IMR-90 (cell line): ENCODE measurements at regions not wholly inside any gene's neighbourhood (a gene's known extent, or its start where the extent isn't known, plus 50 kb on each side); places are given as distances from the start of the nearest gene placed in this dataset.

Experiments used
- ATAC-seq: fragments of 200-7000 bp; cut with Tn5 transposase; 2 replicates; pipeline ENCODE4 v1.9.1; 2020; ENCODE audit warnings: low read depth, mild to moderate bottlenecking, moderate library complexity
- BruUV-seq: library from RNA; stranded (reverse); fragments of 400-500 nt; replicated peaks from 2 replicates; lab custom pipeline; 2021; lab: Mats Ljungman, UMichigan
- CTCF ChIA-PET: fragments of 300-600 bp; formaldehyde crosslinking; extraction: SDS; loops from one replicate; lab custom pipeline; 2021; ENCODE audit warnings: antibody characterized with exemption; lab: Yijun Ruan, JAX
- POLR2A ChIA-PET: fragments of 300-600 bp; sonication (Branson Sonifier 250); formaldehyde crosslinking; loops from one replicate; lab custom pipeline; 2022; ENCODE audit warnings: antibody characterized with exemption; ENCODE audit not compliant: unreplicated experiment; lab: Charles Lee
- DNase-seq: peaks from one replicate; pipeline ENCODE4 v3.0.0; 2013
- H2AFZ ChIP-seq: replicated peaks from 2 replicates; pipeline ENCODE3; 2013; ENCODE audit warnings: low read length, mild to moderate bottlenecking; ENCODE audit not compliant: poor library complexity
- H2AK5ac ChIP-seq: 2 replicates; pipeline ENCODE4 v1.6.1; 2013; ENCODE audit warnings: low read depth, low read length, inconsistent platforms
- H2AK9ac ChIP-seq: replicated peaks from 2 replicates; pipeline ENCODE3; 2013; ENCODE audit warnings: mild to moderate bottlenecking, low read depth, low read length, moderate library complexity; ENCODE audit not compliant: poor library complexity
- H2BK120ac ChIP-seq: 2 replicates; pipeline ENCODE4 v1.6.1; 2013; ENCODE audit warnings: low read depth, low read length, inconsistent platforms
- H2BK15ac ChIP-seq: 3 replicates; pipeline ENCODE4 v1.6.1; 2013; ENCODE audit warnings: low read depth, low read length, inconsistent platforms
- H2BK20ac ChIP-seq: 2 replicates; pipeline ENCODE4 v1.6.1; 2013; ENCODE audit warnings: low read depth, mild to moderate bottlenecking, inconsistent platforms, low read length, moderate library complexity
- H2BK5ac ChIP-seq: 2 replicates; pipeline ENCODE4 v1.6.1; 2013; ENCODE audit warnings: mild to moderate bottlenecking, low read depth, low read length, inconsistent platforms; ENCODE audit not compliant: poor library complexity, severe bottlenecking
- H3K14ac ChIP-seq: replicated peaks from 2 replicates; pipeline ENCODE4 v1.6.1; 2013; ENCODE audit warnings: low read depth, low read length, inconsistent platforms
- H3K18ac ChIP-seq: 2 replicates; pipeline ENCODE4 v1.6.1; 2013; ENCODE audit warnings: low read depth, low read length, control low read depth
- H3K23ac ChIP-seq: 2 replicates; pipeline ENCODE4 v1.6.1; 2013; ENCODE audit warnings: low read depth, low read length, inconsistent platforms
- H3K27ac ChIP-seq: 2 replicates; pipeline ENCODE4 v1.5.1; 2013; ENCODE audit warnings: mild to moderate bottlenecking, control low read depth, low read length; ENCODE audit not compliant: insufficient read depth
- H3K27me3 ChIP-seq: 2 replicates; pipeline ENCODE4 v1.6.1; 2013; ENCODE audit warnings: low read length; ENCODE audit not compliant: control insufficient read depth, insufficient read depth
- H3K36me3 ChIP-seq: 2 replicates; pipeline ENCODE4 v1.6.1; 2013; ENCODE audit warnings: low read length, mixed read lengths; ENCODE audit not compliant: control insufficient read depth, insufficient read depth
- H3K4ac ChIP-seq: 2 replicates; pipeline ENCODE4 v1.6.1; 2013; ENCODE audit warnings: low read depth, low read length, inconsistent platforms
- H3K4me1 ChIP-seq: 2 replicates; pipeline ENCODE4 v1.6.1; 2013; ENCODE audit warnings: low read length, mixed read lengths; ENCODE audit not compliant: control insufficient read depth, insufficient read depth
- H3K4me2 ChIP-seq: 2 replicates; pipeline ENCODE4 v1.6.1; 2013; ENCODE audit warnings: low read depth, mild to moderate bottlenecking, control low read depth, low read length, moderate library complexity
- H3K4me3 ChIP-seq: 2 replicates; pipeline ENCODE4 v1.5.1; 2013; ENCODE audit warnings: low read depth, mild to moderate bottlenecking, control low read depth, low read length, moderate library complexity; ENCODE audit not compliant: insufficient read depth
- H3K56ac ChIP-seq: 2 replicates; pipeline ENCODE4 v1.6.1; 2013; ENCODE audit warnings: low read length, inconsistent platforms; ENCODE audit not compliant: insufficient read depth; ENCODE audit errors: extremely low read depth
- H3K79me1 ChIP-seq, 2 experiments: 2 replicates each; pipeline ENCODE4 v1.6.1; 2013; ENCODE audit warnings: low read length in 2 of 2, inconsistent platforms in 1 of 2, low read depth in 1 of 2
- H3K9ac ChIP-seq: 2 replicates; pipeline ENCODE4 v1.6.1; 2013; ENCODE audit warnings: low read depth, low read length, control low read depth
- H3K9me1 ChIP-seq: 2 replicates; pipeline ENCODE4 v1.6.1; 2013; ENCODE audit warnings: low read length, inconsistent platforms; ENCODE audit not compliant: insufficient read depth
- H3K9me3 ChIP-seq: 2 replicates; pipeline ENCODE4 v1.6.1; 2013; ENCODE audit warnings: low read length; ENCODE audit not compliant: control insufficient read depth, insufficient read depth
- H4K20me1 ChIP-seq: 2 replicates; pipeline ENCODE4 v1.6.1; 2013; ENCODE audit warnings: low read length, inconsistent platforms; ENCODE audit not compliant: insufficient read depth
- H4K5ac ChIP-seq: 2 replicates; pipeline ENCODE4 v1.6.1; 2013; ENCODE audit warnings: mild to moderate bottlenecking, low read depth, low read length, control low read depth
- H4K8ac ChIP-seq, 2 experiments: 2 replicates each; pipeline ENCODE4 v1.6.1; 2013; ENCODE audit warnings: low read depth in 2 of 2, low read length in 2 of 2, control low read depth in 1 of 2, inconsistent platforms in 1 of 2
- H4K91ac ChIP-seq: 2 replicates; pipeline ENCODE4 v1.6.1; 2013; ENCODE audit warnings: low read depth, low read length, inconsistent platforms; ENCODE audit not compliant: insufficient read depth
- BHLHE40 ChIP-seq: fragments of 150-350 bp; IDR thresholded peaks from 2 replicates; pipeline ENCODE4 v1.6.1; 2016; ENCODE audit warnings: mild to moderate bottlenecking, low read depth, low read length
- CEBPB ChIP-seq: IDR thresholded peaks from 2 replicates; pipeline ENCODE4 v1.6.1; 2012; ENCODE audit warnings: low read depth, low read length, improper control_type of control experiment
- CHD1 ChIP-seq: IDR thresholded peaks from 2 replicates; pipeline ENCODE4 v1.6.1; 2012; ENCODE audit warnings: low read depth, low read length, improper control_type of control experiment
- CTCF ChIP-seq: conservative IDR thresholded peaks from 2 replicates; pipeline ENCODE4 v1.5.1; 2012; ENCODE audit warnings: mild to moderate bottlenecking, low read depth, low read length, improper control_type of control experiment
- ELK1 ChIP-seq: fragments of 150-350 bp; IDR thresholded peaks from 2 replicates; pipeline ENCODE4 v1.6.1; 2016; ENCODE audit warnings: low read depth, mild to moderate bottlenecking, low read length, moderate library complexity, borderline replicate concordance
- FOS ChIP-seq: fragments of 150-350 bp; IDR thresholded peaks from 2 replicates; pipeline ENCODE4 v1.6.1; 2016; ENCODE audit warnings: low read depth, low read length
- MAFK ChIP-seq: IDR thresholded peaks from 2 replicates; pipeline ENCODE4 v1.6.1; 2012; ENCODE audit warnings: low read depth, low read length, improper control_type of control experiment
- MAZ ChIP-seq: IDR thresholded peaks from 2 replicates; pipeline ENCODE4 v1.6.1; 2012; ENCODE audit warnings: low read depth, mild to moderate bottlenecking, low read length, improper control_type of control experiment, moderate library complexity, borderline replicate concordance
- MXI1 ChIP-seq: IDR thresholded peaks from 2 replicates; pipeline ENCODE4 v1.6.1; 2012; ENCODE audit warnings: low read depth, mild to moderate bottlenecking, low read length, moderate library complexity, borderline replicate concordance
- NFE2L2 ChIP-seq: fragments of 150-350 bp; IDR thresholded peaks from 2 replicates; pipeline ENCODE4 v1.6.1; 2016; ENCODE audit warnings: low read depth, mild to moderate bottlenecking, low read length
- POLR2A ChIP-seq: IDR thresholded peaks from 2 replicates; pipeline ENCODE4 v1.6.1; 2012; ENCODE audit warnings: mild to moderate bottlenecking, low read depth, low read length
- RAD21 ChIP-seq: IDR thresholded peaks from 2 replicates; pipeline ENCODE4 v1.6.1; 2012; ENCODE audit warnings: low read length, improper control_type of control experiment
- RCOR1 ChIP-seq: IDR thresholded peaks from 2 replicates; pipeline ENCODE4 v1.6.1; 2012; ENCODE audit warnings: mild to moderate bottlenecking, low read length, improper control_type of control experiment; ENCODE audit not compliant: insufficient replicate concordance
- RFX5 ChIP-seq: IDR thresholded peaks from 2 replicates; pipeline ENCODE4 v1.8.0; 2012; ENCODE audit warnings: low read depth, mild to moderate bottlenecking, low read length, moderate library complexity
- SMC3 ChIP-seq: fragments of 150-350 bp; IDR thresholded peaks from 2 replicates; pipeline ENCODE4 v1.6.1; 2016; ENCODE audit warnings: low read depth, mild to moderate bottlenecking, antibody characterized with exemption, low read length, moderate library complexity
- WGBS, 2 experiments: methylation state at CpG; one replicate each; pipeline versions ENCODE4 v1.1.5 to v1.1.7; 2013; ENCODE audit warnings: missing lambda C conversion rate in 2 of 2; ENCODE audit not compliant: insufficient read length in 1 of 2; ENCODE audit errors: extremely low coverage in 2 of 2; 5-methylcytosine and 5-hydroxymethylcytosine counted together
- dilution Hi-C: fragments of 300-500 bp; cut with HindIII; formaldehyde crosslinking; loops from one replicate; pipeline ENCODE4 v1.14.3; 2018; ENCODE audit warnings: low sequenced_read_pairs; ENCODE audit not compliant: unreplicated experiment
- in situ Hi-C: fragments of 300-500 bp; cut with MboI; formaldehyde crosslinking; loops from 3 replicates; pipeline ENCODE4 v1.14.3; 2019; ENCODE audit warnings: low sequenced_read_pairs, inconsistent platforms, mixed read lengths
- intact Hi-C: fragments of 100-400 bp; cut with micrococcal nuclease; formaldehyde crosslinking; loops from 2 replicates; pipeline ENCODE4 v1.10.0; 2022
- TF ChIP-seq, protein P1 (sequence below): fragments of 150-350 bp; IDR thresholded peaks from 2 replicates; pipeline ENCODE4 v1.6.1; 2017; ENCODE audit warnings: mild to moderate bottlenecking, antibody characterized with exemption, low read length, low read depth

DNA sequence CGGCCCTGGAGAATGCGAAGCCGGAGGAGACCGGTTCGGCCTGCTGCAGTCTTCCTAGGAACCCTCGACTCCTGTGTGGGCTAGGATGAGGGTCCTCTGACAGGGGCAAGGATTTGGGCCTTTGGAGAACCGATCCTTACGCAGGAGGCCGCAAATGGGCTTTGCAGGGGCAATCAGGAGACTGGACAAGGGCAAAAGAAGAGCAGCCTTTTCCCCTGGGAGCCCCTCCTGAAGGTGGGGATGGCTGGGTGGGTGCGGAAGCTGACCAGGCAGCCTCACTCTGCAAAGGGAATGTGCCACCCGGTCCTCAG is 111.7 kb downstream of the NAV1 start:
- Histone ChIP-seq H3K56ac (peak overlapping the region; percentile 59; the same call in 1 of the 2 replicates), H4K5ac (no peak overlapping the region; the same call in 1 of the 2 replicates), H3K9me1 (peaks cover 42% of the 10 kb centered on the region), H3K4me3 (peak overlapping the region; percentile 67), H4K20me1 (peaks cover 70% of the 10 kb centered on the region), H3K36me3 (peaks cover 5% of the 10 kb centered on the region), H3K4me2 (peak overlapping the region; percentile 73), H3K9me3 (no peaks in the 10 kb centered on the region), H2BK15ac (no peak overlapping the region), H3K27ac (peak overlapping the region; percentile 93), H3K4ac (peak overlapping the region; percentile 55), H4K91ac (peak overlapping the region; percentile 44; the same call in 1 of the 2 replicates), H2BK20ac (no peak overlapping the region), H2AFZ (no peak overlapping the region), H4K8ac (peak overlapping the region; percentile 27 to 59; a peak in 1 of 4 replicates), H3K23ac (peak overlapping the region; percentile 84), H3K27me3 (no peaks in the 10 kb centered on the region), H2BK120ac (peak overlapping the region; percentile 71; the same call in 1 of the 2 replicates), H3K79me1 (peaks cover 32 to 87% of the 10 kb centered on the region in 2 experiments), H2AK5ac (peak overlapping the region; percentile 71), H3K14ac (peak overlapping the region; percentile 90), H3K9ac (peak overlapping the region; percentile 89), H2AK9ac (peak overlapping the region; percentile 38), H3K18ac (peak overlapping the region; percentile 25; the same call in 1 of the 2 replicates), H3K4me1 (peaks cover 39% of the 10 kb centered on the region), H2BK5ac (no peak overlapping the region)
- DNase-seq (no peak), ATAC-seq (no peak)
- in situ Hi-C loops (no loop called here), dilution Hi-C loops (no loop called here), intact Hi-C loops (loop anchor here (2.0 kb wide), 1 partner anchor 46 kb away; no protein-coding TSS in a partner anchor)
- WGBS, 2 experiments, result 27% methylated on average over 7 of the region's 11 CpGs; no CpG with 5 or more reads in 1 of the 2 experiments
- ChIA-PET CTCF (interaction anchor here (1.9 kb wide), 1 partner anchor 53 kb away, joined by 5 read pairs; no protein-coding TSS in a partner anchor), POLR2A (interaction anchor here (0.6 to 2.7 kb wide), 5 partner anchors 48 to 145 kb away, joined by 3 to 9 read pairs (median 4); no protein-coding TSS in a partner anchor)
- no TSS peak for BruUV-seq
- TF ChIP-seq NFE2L2 (no peak), ELK1 (no peak), CTCF (no peak), RCOR1 (no peak), CHD1 (no peak), RFX5 (no peak), SMC3 (no peak), BHLHE40 (no peak), MXI1 (no peak), POLR2A (no peak; the same call in 1 of the 2 replicates), CEBPB (no peak), FOS (no peak), MAFK (no peak), MAZ (no peak), RAD21 (no peak)
- TF ChIP-seq, protein P1, sequence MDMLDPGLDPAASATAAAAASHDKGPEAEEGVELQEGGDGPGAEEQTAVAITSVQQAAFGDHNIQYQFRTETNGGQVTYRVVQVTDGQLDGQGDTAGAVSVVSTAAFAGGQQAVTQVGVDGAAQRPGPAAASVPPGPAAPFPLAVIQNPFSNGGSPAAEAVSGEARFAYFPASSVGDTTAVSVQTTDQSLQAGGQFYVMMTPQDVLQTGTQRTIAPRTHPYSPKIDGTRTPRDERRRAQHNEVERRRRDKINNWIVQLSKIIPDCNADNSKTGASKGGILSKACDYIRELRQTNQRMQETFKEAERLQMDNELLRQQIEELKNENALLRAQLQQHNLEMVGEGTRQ, result no peak
